Activated CD4-positive, alpha-beta T cell treated with anti-CD3 and anti-CD28 coated beads, Interleukin-2, amount 50 U/mL, for 24 hours (primary cell): ENCODE measurements at regions not wholly inside any gene's neighbourhood (a gene's known extent, or its start where the extent isn't known, plus 50 kb on each side); places are given as distances from the start of the nearest gene placed in this dataset.
"Not testable (repeated sequence)": the region's sequence is repeated elsewhere in the genome, so short reads cannot be mapped to it uniquely, and the experiment has no call there.

ENCODE experiments used
- DNase-seq, 2 donors: peaks; one replicate each; pipeline ENCODE4 v3.0.0-alpha.2; 2020; ENCODE audit warnings: low read depth in 1 of 2, low spot score in 1 of 2

DNA sequence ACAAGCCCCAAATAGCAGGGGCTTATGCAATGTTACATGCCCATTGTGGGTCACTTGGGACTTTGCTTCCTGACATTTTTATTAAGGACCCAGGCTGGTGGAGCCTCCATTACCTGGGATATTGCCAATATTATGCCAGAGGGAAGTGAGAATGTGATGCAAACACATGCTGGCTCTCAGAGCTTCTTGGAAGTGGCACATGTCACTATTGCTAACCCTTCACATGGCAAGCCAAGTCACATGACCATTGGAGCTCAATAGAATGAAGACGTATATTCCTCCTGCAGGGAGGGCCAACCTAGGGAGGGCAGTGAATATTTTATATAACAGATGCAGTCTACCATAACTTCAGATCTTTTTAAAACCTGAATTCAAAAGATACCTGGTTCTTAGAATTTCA, 140.7 kb upstream of the ZFP64 start:
- DNase-seq = no peak

DNA sequence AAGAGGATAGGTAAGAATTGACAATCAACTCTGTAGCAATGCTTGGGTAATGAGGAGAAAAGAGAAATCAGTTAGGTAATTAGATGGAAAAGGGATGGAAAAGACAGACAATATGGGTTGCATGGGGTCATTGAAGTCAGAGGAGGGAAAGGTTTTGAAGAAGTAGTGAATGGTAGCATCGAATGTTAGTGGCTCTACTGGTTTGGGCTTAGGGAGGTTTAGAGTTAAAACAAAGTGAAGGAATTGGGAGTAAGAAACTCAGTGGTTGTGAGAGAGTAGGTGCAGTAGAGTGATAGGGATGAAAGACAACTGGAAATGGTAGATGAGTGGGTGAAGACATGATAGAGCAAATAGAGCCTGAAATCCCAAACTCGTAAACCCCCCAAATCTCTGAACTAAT, 140.1 kb upstream of the ZFP64 start:
- DNase-seq = no peak

DNA sequence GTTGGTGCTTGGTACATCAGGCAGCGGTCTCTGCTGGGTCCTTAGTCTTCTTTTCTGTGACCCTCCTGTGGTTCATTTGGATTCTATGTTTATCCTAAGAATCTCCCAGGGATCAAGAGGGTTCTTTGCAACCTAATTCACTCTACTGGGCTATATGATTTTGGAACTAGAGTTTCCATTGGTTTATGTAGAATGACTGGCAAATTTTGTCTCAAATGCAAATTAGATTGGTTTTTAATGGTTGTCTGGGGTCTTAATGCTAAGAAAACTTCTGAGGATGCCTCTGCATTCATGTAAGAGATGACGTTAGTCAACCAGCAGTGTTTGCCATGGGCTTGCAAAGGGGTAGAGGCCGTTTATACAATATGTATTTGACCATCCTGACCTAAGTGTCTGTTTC, 129.8 kb upstream of the ZFP64 start:
- no peak for DNase-seq

DNA sequence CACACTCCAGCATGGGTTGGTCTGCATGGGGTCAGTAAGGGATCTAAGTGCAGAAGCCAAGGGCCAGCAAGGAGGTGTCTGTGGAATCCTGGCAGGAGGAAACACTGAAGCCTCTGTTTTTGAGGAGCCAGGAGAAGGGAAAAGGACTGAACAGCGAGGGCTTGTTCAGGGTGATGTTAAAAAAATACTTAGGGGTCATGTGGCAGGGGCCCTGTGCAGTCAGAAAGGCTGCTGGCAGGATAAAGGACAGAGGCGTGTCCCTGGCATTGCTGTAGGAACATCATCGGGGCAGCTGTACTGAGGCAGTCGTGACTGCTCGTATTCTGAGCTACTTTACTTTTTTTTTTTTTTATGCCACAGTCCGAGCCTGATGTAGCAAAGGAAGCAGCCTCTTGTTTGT, 127.1 kb upstream of the ZFP64 start:
- DNase-seq = no peak

DNA sequence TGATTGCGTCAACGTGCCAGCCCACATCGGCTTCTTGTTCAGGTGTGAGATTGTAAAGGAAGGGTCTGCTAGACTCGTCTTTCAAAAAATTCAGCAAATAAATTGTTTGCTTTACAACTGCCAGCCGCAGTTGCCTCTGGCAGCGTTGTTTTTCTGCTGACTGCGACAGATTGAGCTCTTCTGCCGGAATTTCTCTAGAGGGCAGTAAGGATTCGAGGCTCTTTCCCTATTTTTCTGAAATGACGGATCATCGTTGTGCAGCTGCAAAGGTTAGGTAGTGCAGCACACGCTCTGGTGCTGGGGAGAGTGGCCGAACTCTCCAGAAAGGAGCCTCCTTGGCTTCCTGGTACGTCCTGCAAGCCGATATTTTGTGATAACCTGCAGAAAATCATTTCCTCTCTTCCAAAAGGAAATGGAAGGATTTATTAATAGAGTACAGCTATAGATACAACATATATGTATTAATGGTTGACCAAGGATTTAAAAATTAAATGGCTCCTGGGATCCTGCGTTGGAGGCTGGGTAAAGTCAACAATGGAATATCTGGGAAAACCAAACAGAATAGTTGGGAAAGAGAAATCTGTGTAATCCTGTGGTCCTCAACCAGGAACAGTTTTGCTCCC, 121.9 kb upstream of the ZFP64 start:
- no peak for DNase-seq

DNA sequence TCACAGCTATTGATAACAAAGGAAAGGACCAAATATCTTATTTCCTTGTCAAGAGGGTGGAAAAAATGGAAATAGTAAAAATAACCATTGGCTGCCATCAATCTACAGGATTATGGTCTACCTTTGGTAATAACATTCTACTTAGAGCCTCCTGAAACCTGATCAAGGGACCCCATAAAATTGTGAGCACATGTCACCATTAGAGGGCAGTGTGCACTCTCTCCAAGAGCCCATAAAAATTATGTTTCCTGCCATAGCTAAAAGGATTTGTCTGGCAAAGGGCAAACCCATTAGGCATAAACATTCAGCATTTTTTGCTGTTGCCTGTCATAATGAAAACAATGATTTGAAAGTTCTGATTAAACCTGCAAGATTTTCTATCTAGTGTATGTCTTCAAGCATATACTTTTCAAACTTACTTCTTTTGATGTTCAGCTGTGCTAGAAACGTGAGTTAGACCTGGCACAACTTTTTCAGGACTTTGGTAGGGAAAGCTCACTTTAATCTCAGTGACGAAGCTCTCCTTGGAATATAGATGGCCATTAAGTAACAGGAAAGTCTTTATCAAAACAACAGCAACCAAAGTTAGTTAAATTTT, 120.7 kb upstream of the ZFP64 start:
- DNase-seq = peak in 1 of 2 donors; percentile 49

DNA sequence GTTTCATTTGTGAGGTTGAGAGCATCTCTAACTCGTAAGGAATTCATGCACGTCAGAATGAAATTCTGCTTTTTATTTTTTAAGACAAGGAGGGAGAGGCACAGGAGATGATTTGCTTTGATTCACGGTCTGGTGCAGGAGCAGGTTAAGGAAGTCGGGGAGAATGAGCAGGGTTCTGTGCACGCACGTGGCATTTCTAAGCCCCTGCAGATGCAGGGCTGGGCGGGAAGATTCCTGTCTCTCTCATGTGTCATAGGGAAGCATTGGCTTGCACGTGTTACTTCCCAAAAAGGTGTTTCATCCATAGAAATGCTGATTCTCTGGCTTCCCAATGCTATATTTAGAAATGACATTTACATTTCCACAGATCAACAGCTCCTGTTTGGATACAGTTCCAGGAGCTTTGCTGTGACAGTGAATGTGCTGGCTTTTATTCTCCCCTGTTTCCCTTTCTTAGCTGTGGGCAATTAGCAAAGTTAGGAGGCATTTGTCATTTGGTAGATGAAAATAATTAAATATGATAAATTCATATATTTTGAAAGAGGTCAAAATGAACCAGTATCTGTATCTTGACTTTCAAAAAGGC, 119.7 kb upstream of the ZFP64 start:
- no peak for DNase-seq

DNA sequence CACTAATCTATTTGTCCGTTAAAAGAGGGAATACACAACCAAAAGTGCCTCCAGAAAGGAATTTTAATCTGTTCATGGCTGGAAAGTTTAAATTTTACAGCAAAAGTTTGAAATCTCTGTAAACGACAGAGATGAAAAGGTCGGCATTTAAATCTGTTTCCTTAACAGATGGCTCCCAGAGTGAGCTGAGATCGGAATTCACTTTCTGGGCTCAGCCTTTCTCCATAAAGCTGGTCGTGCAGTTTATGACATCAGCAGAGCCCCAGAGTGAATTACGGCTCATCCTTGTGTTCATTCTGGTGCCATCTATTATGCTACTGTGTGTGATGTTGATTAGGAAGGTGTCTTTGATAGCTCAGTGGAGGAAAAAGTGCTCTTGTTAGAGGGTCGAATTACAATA, 117.6 kb upstream of the ZFP64 start:
- DNase-seq = no peak

DNA sequence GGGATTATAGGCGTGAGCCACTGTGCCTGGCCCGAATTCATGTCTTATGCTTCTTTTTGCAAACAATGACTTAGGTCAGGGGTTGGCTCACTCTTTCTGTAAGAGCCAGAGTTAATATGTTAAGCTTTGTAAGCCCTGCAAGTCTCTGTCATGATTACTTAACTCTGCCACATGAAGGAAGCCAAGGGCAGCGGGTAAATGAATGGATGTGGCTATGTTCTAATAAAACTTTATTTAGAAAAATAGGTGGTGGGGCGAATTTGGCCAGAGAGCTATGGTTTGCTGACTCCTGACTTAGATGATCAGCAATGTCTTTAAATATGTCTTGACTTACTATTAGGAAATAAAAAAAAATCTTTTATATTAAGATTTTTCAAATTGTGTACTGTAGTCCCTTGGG, 114.9 kb upstream of the ZFP64 start:
- no peak for DNase-seq

DNA sequence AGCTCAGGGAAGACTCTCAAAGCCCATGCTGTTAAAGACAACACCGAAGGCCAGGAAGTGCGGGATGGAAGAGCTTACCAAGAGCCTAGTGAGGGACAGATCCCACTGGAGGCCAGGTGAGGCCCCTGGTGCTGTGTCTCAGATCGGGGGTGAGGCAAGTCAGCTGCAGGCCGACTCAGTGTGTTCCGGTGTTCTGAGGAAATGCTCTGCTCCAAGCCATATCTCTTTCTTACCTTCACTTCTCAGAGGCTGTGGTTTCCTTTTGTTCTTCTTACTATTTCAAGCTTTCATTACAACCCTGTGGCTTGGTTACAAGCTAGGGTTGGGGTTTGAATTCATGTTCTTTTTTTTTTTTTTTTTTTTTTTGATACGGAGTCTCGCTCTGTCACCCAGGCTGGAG, 114.3 kb upstream of the ZFP64 start:
- no peak for DNase-seq

DNA sequence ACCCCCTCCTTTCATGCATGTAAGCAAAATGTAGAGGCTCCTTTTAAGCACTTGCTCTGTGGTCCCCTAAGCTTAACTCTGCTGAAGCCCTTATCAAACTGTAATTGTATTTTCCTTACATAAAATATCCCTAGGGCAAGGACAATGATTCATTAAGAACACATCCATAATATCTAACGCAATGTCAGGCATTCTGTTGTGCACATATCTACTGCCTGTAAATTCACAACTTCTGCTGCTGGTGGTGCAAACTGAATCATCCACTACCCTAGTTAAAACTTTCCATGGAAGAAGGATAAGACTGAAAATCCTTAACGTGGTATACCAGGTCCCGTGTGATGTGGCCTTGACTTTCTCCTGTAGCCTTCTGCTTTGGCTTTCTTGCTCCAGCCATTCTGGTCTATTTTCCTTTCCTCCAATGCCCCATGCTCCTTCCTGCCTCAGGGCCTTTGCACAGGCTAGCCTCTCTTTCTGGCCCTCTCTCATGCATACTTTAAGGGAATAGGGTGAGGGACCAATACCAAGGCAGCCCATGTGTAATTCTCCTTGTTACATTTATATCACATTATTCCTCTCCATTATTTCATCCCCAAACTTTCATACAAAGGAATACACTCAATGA, 113.6 kb upstream of the ZFP64 start:
- DNase-seq = no peak

DNA sequence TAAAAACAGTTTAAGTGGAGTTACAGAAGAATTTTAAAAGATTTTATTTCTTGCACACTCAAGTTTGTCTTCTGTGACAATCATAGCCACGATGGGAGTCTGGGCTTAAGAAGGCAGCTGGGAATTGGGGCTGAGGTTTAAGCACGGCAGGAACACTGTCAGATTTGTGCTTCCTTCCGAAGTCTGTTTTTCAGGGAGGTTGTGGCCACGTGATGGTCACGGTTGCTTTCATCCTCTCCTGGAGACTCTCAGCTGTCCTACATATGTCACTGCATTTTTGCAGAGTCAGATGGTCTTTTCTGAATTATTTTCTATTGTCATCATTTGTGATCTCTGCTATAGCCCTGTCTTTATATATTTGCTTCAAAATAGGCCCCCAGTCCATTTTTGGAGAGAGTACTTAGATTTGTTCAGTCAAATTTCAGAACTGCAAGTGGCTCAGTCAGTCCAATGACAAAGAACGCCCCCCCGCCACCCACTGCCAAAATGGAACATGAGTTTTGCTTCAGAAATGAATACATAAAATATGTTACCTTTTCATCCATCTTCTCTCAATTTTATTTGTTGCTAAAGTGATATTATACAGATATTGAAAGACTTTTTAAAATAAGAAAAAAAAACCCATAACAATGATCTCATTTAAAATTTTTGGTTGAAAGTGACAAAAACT, 111.8 kb upstream of the ZFP64 start:
- no peak for DNase-seq

DNA sequence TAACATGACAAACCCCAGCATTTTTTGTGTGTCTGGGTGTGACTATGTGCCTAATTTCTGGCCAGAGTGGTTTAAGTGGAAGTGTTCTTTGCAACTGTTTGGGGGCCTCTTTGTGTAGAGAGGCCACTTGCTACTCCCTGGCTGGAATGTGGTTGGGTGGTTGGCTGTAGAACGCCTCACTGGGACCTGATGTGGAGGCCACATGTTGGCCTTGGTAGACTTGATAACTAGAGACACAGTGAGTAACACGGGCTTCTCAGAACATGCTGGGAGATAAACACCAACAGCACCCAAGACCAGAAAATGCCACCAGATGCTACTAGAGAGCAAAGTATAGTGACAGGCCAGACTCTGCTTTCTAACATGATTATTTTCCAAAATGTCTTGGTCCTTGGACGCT, 111.2 kb upstream of the ZFP64 start:
- no peak for DNase-seq

DNA sequence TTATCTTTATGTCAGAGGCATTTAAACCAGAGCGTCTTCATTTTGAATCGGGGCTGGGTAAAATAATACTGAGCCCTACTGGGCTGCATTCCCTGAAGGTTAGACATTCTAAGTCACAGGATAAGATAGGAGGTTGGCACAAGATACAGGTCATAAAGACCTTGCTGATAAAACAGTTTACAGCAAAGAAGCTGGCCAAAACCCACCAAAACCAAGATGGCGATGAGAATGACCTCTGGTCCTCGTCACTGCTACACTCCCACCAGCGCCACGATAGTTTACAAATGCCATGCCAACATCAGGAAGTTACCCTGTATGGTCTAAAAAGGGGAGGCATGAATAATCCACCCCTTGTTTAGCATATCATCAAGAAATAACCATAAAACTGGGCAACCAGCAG, 110.5 kb upstream of the ZFP64 start:
- DNase-seq = not testable (repeated sequence)

DNA sequence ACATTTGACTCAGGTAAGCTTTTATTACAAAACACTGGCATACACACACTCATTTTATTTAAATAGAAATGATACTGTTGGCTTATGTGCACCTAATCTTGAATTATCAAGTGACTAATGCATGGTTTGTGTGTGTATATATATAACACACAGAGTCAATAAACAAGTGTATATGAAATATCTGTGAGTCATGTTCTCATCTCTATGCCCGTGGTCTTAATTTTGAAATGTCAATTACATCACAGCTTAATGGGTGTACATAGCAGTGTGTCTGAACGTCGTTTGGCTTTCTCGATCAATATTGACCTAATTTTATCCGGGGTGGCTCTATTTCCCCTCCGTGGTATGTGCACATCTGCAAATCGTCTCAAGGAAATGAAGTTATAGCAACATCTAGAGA, 104.0 kb upstream of the ZFP64 start:
- no peak for DNase-seq

DNA sequence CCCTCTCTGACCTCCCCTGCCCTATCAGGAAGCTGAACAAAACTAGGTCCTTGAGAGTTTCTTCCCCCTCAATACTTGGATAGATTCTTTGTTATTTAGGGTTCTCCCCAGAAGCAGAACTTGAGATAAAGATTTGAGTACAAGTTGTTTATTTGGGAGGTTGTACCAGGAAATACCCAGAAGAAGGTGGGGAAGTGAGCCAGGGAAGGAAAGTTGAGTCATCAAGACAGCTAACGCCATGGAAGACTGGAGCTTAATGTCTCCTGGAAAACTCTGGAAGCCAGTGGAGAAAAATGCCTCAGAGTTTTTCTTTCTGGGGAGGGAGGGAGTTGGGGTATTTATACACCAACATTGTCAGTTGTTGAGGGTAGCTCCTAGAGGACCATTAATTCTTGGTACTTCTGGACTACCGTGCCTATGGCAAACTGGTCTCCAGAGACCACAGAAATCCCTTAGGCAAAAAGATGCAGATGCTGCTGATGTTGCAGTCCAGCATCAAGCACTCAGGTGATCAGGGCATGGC, 102.6 kb upstream of the ZFP64 start:
- no peak for DNase-seq

DNA sequence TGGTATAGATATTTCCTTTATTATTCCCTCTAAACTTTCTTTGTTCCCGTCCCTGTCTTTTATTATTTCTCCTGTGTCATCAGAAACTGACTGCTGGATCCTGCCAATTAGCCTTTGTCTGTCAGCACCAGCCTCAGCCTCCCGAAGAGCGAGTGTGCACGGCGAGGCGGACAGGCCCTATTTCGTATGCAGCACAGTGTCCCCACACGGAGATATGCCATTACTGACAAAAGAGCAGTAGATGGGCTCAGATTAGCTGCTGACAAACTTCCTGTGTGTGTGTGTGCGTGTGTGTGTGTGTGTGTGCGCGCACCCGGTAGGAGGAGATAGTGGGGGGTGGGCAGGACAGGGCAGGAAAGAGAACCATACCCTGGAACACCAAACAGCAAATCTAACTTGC, 99.5 kb upstream of the ZFP64 start:
- no peak for DNase-seq

DNA sequence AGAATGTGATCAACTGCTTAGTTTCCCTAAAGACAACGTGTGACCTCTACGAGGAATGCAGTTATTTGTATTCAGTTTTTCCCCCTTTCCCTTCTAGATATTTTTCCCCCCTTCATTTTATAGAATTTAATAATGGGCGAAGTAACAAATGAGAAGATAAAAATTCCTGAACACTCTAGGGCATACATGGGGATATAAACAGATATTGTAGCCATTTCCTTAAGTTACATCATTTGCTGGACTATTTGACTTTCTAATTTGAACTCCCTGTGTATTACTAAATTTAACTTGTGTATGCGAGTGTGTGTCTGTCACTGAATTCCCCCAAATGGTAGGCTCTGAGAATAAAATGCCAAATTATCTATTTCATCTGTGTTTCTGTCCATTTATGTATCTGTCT, 99.0 kb upstream of the ZFP64 start:
- no peak for DNase-seq

DNA sequence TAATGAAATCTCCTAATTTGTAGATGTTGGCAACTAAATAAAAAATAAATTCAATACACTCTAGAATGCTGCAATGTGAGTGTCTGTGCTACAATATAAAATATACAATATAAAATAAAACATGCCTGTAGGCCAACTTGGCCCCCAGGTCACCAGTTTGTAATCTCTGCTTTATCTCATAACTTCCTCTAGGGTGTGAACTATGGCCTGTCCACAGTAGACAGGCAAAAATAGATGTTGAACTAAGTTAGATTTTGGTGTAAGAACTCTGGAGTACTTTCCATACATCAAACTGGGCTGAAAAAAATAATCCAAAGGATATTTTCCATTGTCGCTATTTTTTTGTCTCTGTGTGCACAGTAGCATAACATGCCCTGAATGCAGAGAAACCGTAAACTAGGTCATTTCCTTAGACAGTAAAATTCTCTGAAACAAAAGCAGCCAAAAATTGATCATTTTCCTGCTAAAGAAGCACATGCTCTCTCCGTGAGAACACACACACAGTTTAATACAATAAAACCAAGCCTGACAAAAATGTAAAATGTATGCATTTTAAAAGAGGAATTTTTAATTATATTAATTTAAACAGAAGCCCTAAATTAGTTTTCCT, 98.5 kb upstream of the ZFP64 start:
- no peak for DNase-seq

DNA sequence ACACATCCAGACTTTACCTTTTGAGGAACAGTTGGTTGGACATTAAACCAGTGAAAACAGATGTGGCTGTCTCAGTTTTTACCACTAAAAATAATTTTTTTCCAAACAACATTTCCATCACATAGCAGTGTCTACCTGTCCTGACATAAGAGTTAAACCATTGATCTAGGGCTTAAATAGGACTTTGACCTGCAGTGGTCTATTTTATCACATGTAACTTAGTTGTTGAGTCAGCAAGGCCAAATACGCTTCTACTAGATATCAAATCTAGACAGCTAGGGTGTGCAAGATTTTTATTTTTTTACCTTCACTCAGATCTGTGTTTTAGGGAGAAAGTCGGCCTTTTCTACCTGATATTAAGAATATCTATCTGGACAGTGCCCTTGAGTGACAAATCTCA, 88.8 kb upstream of the ZFP64 start:
- DNase-seq = no peak

DNA sequence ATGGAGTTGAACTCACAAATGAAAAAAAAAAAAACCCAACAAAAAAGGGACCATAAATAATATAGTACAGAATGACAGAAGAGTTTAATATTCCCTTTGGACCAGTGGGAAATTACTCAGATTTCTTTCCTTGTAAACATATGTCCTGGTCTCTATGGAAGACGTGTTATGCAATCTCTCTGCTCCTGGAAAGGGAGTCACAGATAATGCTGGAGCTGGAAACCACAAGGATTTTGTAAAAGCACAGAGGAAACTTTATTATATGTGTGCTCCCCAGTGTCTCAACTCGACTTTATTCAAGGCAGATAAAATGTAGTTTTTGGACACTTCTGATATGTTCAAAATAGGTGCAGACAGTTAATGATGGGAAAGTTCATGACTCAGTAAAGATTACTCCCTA, 88.1 kb upstream of the ZFP64 start:
- DNase-seq = no peak
